HCT116 (cell line): ENCODE measurements at regions not wholly inside any gene's neighbourhood (a gene's known extent, or its start where the extent isn't known, plus 50 kb on each side); places are given as distances from the start of the nearest gene placed in this dataset.

Experiments
- ZNF274 ChIP-seq: fragments of 200-500 bp; sonication (Bioruptor generic); IDR thresholded peaks from 2 replicates; pipeline ENCODE4 v1.6.1; 2014; ENCODE audit warnings: mild to moderate bottlenecking, low read depth, low read length, inconsistent platforms
- TF ChIP-seq, protein P1 (sequence below), 3 experiments: fragments of 200-600 bp in 1 of 3; sonication (generic) in 1 of 3; IDR thresholded peaks in 2 of 3; conservative IDR thresholded peaks in 1 of 3; 2 replicates each; pipeline ENCODE4 v1.5.1; 2012 to 2017; ENCODE audit warnings: low read depth in 2 of 3, low read length in 2 of 3, antibody characterized with exemption in 1 of 3, borderline replicate concordance in 1 of 3, control low read depth in 1 of 3, mild to moderate bottlenecking in 1 of 3, mixed read lengths in 1 of 3, mixed run types in 1 of 3, moderate library complexity in 1 of 3; ENCODE audit not compliant: insufficient read depth in 1 of 3

DNA sequence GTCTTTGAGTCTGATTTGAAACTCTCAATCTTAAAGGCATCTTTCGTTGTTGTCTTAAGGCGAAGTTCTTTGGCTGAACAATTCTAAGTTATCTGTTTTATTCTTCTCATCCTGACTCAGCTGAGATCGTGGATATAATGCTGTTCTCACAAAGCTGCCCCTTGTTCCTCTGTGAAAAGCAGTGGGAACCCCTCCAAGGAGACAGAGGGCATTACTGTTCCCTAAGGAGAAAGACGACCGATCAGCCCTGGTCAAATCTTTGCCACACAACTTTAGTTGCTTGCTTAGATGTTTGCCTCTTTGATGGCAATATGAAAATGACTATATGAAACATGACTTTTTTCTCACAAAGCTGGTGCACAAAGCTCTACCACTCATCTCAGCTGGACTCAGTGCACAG, 1016.7 kb downstream of the REEP3 start:
- no peak for TF ChIP-seq ZNF274
- TF ChIP-seq, protein P1, sequence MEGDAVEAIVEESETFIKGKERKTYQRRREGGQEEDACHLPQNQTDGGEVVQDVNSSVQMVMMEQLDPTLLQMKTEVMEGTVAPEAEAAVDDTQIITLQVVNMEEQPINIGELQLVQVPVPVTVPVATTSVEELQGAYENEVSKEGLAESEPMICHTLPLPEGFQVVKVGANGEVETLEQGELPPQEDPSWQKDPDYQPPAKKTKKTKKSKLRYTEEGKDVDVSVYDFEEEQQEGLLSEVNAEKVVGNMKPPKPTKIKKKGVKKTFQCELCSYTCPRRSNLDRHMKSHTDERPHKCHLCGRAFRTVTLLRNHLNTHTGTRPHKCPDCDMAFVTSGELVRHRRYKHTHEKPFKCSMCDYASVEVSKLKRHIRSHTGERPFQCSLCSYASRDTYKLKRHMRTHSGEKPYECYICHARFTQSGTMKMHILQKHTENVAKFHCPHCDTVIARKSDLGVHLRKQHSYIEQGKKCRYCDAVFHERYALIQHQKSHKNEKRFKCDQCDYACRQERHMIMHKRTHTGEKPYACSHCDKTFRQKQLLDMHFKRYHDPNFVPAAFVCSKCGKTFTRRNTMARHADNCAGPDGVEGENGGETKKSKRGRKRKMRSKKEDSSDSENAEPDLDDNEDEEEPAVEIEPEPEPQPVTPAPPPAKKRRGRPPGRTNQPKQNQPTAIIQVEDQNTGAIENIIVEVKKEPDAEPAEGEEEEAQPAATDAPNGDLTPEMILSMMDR (IDR thresholded peaks at IDR 0.05 in 2 of 3, conservative IDR thresholded peaks at IDR 0.05 in 1 of 3; ENCODE audit: borderline replicate concordance in 1 of 3, insufficient read depth in 1 of 3, low read depth in 2 of 3, low read length in 2 of 3), result no peak
